GM21423 (cell line): ENCODE measurements at regions not wholly inside any gene's neighbourhood (a gene's known extent, or its start where the extent isn't known, plus 50 kb on each side); places are given as distances from the start of the nearest gene placed in this dataset.
A peak's percentile ranks its signal among the peaks of the same experiment; 100 is the strongest.
"Not testable (repeated sequence)": the region's sequence is repeated elsewhere in the genome, so short reads cannot be mapped to it uniquely, and the experiment has no call there.

Experiments
- ATAC-seq: cut with Tn5 transposase; IDR thresholded peaks from one replicate; pipeline ENCODE4 v1.9.1; 2021; ENCODE audit warnings: mild to moderate bottlenecking, moderate library complexity; ENCODE audit not compliant: unreplicated experiment

DNA sequence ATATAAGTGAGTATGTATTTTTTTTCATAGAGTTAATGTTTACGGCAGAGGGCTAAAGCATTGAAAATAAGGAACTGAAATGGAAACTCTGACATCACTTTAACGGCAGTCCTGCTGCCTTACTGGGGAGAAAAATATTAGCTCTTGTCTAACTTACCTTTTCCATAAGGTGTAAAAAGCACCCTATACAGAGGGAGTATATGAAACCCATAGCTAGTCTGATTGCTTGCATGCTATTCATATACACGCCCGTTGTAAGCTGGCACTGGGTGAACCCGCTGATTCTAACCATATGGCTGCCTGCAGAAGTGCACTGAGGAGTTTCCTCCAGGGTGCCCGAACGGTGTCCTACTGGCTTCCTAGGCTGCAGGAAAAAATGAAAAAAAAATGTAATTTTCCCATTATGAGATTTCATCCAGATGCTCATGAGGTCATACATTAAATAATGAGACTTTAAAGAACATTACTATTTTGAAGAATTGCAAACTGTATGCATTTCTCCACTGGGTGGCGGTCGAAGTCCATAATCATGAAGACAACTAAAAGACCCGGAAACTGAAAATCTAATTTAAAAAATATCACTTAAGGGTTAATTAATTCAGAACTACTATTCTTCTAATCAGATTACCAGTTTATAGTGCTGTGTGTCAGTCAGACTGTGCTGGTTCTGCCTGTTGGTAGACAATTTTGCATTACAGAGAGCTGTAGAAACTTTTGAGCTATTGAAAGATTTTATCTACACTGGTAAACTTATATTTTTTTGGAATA, 144.7 kb downstream of the ALX1 start:
- ATAC-seq = peak; percentile 92

DNA sequence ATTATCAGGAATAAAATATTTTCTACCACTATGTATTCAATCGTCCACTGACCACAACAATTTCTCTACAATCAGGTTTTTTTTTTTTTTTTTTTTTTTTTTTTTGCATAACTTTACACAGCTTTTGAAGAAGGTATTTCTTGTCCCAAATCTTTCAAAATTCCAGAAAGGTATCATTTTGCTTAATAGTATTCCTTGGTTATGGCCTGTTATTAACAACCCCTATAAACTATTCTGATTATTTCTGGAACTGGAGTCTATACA, 145.3 kb downstream of the ALX1 start:
- ATAC-seq = no peak

DNA sequence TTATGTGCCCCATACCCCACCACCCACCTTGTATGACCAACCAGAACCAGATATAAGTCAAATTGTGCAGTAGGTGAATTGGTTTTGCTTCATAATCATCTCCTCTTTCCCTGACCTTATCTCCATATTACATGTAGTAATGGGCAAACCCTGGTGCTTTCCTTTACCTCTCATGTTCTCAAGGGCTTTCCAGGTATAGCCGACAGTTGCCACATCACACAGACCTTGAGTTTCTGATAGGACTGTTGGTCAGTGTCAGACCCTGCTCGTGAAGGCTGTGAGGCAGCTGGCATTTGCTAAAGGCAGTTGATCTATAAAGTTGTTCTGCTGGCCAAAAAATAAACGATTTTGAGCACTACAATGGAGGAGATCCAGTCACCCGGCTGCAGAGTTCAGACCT, 145.9 kb downstream of the ALX1 start:
- ATAC-seq = no peak

DNA sequence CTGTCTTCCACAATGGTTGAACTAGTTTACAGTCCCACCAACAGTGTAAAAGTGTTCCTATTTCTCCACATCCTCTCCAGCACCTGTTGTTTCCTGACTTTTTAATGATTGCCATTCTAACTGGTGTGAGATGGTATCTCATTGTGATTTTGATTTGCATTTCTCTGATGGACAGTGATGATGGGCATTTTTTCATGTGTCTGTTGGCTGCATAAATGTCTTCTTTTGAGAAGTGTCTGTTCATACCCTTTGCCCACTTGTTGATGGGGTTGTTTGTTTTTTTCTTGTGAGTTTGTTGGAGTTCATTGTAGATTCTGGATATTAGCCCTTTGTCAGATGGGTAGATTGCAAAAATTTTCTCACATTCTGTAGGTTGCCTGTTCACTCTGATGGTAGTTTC, 153.1 kb downstream of the ALX1 start:
- ATAC-seq = not testable (repeated sequence)

DNA sequence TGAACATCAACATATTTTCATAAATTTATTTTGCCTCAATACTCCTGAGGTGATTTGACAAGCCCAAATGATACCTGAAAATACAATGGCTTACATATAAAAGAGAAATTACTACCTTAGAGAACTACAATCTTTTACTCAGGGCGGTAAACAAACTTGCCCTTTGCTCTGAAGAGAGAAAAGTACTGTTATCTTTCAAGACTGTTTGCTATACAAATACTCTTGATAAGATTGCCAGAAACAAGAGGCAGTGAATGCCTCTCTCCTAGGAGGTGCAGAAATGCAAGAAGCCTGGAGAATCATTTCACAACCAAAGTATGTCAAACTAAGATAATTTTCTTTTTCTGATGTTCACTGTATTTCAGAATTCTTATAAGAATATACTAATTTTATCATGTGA, 160.3 kb downstream of the ALX1 start:
- no peak for ATAC-seq

DNA sequence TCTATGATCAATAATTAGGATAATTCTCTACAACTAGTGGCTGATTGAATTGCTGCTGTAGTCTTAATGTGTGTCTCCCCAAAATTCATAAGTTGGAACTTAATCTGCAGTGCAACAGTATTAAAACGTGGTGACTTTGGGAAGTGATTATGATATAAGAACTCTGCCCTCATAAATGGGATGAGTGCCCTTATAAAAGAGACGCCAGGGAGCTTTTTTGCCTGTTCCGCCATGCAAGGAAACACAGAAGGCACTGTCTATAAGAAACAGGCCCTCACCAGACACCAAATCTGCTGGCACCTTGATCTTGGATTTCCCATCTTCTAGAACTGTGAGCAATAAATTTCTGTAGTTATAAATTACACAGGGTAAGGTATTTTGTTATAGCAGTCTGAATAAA, 161.0 kb downstream of the ALX1 start:
- no peak for ATAC-seq

DNA sequence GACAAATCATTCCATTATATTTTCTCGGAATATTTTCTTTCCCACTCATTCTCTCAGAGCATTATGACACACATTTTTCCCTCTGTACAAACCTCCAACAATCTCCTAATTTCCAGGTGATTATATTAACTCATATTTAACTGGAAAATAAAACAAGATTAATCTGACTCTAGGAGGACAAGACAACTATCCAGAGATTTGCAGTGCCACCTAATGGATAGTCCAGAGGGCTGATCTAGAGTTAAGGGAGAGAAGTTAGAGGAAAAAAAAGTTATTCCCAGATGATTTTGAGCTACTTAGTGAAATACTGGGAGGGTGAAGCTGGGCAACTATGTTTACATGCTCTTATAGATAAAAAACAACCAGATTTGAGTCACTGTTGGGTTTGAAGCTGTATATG, 161.7 kb downstream of the ALX1 start:
- no peak for ATAC-seq

DNA sequence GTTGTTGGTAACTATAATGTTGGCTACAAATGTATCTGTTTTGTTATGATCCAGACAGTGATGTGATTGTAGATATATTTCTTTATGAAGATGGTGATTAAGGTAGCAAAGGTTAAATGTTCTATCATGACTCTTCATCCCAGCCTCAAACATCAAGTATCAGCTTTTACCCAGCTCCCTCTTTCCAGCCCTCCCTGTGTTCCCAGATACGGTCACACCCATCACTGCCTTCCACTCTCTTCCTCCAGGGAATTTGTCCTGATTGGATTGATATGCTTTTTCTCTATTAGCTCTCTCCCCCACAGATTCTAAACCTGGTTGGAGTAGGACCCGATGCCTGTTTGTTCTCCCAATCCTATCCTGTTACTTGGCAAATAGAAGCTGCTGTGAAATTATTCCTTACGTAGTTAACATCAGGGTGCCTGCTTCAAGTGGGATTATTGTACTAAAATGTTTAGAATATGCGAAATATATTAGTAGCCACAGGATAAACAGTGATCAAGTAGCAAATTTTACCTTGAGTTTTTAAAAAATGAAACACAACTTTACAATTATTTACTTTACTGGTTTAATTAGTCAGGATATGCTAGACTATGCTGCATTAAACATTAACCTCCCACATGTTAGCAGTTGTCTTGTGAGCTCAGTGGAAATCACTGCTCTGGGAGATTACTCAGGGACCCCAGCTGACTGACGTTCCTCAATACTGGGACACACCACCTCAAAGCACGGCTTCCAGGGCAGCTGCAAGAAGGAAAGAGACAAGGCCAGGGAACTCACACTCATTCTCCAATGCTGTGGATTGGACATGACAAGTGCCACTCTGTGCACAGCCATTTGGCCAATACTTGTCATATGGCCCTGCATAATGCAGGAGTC, 165.3 kb downstream of the ALX1 start:
- ATAC-seq = no peak

DNA sequence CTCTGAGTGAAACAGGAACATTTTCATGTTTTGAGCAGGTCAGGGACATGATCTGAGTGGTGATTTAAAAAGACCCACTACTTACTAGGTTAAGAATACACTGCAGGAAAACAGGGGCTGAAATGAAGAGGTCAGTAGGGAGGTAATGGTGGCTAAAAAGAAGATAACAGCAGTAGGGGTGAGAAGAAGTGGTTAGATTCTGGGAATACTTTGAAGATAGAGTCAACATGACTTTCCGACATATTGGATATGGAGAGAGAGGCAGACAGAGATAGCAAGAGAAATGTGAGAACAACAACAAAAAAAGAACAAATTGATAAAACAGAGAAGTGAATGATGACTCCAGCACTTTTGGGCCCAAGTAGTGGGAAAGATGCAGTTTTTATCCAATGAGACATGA, 168.0 kb downstream of the ALX1 start:
- ATAC-seq = no peak

DNA sequence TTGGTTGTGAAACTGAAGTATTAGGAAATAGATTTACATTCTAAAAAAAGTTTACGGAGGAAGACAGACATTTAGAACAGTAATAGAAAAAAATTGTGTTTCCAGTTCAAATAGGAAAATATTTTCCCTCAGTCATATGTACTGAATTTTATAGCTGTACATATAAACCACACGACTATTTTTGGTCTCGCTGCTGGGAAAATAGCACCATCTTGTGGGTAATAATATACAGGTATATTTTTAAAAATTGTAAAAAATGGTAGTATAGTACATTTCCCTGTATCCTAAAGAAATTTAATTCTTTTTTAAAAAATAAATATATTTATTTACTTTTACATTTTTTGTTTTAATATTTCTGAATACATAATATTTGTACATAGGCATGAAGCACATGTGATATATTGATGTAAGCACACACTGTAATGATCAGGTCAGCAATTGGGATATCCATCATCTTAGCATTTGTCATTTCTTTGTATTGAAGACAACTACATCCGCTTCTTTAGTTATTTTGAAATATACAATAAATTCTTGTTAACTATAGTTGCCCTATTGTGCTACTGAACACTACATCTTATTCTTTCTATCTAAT, 168.6 kb downstream of the ALX1 start:
- peak; percentile 57 for ATAC-seq

DNA sequence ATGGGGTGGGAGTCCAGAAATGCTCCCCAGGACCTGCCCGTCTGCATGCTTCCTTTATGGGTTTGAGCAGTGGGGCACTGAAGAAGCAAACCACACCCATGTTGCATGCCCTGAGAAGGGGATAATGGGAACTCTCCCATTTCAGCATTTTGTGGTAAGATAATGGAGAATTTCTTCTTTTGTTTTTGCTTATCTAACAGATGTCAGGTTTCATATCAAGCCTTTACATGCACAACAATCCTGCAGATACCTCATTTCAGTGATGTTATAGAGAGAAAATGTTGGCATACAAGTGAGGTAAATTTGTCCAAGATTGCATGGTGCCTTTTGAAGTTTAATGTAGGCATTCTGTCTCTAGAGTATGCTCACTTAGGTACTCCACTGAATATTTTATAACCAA, 177.0 kb downstream of the ALX1 start:
- ATAC-seq = no peak

DNA sequence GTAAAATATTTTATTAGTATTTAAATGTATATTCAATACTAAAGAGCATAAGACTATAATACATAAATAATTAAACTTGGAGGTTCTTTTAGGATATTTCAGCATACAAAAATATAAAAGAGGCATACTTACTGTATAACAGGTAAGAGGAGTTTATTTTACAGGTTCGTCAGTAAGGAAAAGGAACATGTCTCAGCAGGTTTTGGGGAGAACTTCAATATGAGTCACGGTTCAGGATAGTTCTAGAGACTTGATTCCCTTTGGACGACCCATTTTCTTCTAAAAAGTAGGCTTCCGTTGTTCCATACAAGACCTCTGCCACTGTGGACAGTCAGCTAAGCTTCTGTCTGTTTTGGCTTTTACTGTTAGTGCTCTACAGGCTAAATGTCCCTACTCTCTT, 181.1 kb downstream of the ALX1 start:
- ATAC-seq = no peak

DNA sequence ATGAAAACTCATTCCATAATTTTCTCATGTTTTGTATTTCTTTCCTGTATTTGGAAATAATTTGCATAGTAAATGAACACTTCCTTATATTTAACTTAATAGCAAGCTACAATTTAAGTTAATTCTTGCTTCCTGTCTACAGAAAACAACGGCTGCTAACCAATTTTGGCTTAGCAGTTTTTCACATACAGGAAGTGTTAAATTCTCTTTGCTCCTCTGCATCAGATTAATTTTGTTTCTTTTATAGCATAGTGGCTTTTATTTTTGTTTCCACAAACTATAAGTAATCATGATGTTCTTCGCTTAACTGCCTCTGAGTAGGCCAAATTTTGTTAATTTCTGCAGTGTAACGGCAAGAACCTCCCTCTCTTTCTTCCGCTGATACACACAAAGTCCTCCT, 182.9 kb downstream of the ALX1 start:
- no peak for ATAC-seq

DNA sequence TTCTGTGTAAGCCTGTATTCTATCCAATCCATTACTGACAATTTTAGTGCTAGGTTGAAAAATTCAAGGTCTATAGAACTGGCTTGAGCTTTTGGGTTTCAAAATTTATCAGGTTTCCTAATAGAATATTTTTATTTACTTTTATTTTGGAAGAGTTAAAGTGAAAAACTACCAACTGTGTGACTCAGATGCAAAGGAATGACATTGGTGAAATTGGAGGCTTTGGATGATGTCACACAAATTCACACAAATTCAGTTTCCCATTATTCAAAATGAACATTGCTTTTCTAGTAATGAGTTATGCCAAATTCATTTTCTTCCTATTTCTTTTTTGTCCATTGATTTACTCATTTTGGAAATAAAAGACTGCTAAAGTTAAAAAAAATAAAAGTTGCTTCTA, 186.9 kb downstream of the ALX1 start:
- no peak for ATAC-seq

DNA sequence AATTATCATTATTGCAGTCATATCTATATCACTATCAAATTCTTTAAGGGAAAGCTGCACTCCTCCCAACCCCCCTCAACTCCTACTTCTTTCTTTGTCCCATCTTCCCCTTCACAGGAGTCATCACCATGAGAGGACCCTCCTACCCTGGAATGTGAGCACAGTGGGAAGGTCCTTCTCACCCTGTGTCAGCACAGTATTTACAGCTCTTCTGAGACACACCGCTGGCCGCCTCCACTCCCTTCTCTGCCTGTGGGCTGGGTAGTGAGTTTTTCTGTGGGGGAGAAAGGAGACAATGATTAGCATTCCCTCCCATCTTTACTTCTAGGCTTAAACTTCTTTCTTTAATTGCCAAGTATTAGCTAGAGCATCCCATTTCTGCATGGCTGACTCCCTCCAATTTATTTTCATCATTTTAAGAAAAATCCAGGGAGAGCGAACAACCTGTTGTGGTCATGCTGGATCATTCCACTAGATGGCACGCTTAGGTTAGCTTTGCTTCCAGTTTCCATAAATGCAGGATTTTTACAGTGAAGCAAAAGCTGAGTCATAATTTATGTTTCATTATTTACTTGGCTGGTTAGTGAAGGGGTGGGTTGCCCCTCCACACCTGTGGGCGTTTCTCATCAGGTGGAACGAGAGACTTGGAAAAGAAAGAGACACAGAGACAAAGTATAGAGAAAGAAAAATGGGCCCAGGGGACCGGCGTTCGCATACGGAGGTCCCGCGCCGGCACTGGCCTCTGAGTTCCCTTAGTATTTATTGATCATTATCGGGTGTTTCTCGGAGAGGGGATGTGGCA, 188.5 kb downstream of the ALX1 start:
- peak; percentile 95 for ATAC-seq

DNA sequence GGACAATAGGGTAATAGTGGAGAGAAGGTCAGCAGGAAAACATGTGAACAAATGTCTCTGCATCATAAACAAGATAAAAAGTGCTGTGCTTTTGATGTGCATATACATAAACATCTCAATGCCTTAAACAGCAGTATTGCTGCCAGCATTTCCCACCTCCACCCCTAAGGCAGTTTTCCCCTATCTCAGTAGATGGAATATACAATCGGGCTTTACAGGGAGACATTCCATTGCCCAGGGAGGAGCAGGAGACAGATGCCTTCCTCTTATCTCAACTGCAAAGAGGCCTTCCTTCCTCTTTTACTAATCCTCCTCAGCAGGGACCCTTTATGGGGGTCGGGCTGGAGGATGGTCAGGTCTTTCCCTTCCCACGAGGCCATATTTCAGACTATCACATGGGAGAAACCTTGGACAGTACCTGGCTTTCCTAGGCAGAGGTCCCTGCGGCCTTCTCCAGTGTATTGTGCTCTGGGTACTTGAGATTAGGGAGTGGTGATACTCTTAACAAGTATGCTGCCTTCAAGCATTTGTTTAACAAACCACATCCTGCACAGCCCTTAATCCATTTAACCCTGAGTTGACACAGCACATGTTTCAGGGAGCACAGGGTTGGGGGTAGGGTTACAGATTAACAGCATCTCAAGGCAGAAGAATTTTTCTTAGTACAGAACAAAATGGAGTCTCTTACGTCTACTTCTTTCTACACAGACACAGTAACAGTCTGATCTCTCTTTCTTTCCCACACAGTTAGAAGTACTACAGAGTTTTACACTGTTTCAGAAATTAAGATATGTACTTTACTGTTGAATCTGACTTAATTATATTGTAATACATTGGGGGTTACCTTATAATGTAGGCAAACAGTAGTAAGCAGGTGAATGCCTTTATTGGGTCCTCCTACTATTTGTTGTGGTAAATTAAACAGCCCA, 189.4 kb downstream of the ALX1 start:
- ATAC-seq = not testable (repeated sequence)

DNA sequence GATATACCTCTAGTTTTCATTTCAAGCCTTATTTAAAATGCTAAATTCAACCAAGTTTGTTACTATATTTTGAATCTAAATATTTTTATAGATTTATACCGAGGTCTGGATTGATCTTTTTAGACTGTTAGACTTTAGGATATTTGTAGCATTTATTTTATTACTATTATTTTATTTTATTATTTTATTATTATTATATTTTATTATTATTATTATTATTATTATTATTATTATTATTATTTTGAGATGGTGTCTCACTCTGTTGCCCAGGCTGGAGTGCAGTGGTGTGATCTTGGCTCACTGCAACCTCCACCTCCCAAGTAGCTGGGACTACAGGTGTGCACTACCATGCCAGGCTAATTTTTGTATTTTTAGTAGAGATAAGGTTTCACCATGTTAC, 195.3 kb downstream of the ALX1 start:
- not testable (repeated sequence) for ATAC-seq

DNA sequence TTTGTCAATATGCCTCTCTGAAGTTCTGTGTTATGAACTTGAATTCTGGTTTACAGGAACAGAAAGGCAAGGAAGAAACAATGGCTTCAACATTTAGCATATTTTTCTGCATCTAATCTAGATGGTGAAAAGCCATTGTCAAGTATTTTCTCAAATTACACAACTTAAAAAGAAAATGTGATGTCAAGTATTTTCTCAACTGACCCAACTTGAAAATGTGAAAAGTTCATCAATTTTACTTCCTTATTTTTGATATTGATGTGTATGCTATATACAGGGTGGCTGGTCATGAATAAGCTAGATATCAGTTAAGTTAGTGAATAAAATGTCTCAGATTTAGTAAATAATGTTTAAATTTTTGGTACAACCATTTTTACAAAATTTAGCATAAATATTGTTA, 196.7 kb downstream of the ALX1 start:
- ATAC-seq = no peak

DNA sequence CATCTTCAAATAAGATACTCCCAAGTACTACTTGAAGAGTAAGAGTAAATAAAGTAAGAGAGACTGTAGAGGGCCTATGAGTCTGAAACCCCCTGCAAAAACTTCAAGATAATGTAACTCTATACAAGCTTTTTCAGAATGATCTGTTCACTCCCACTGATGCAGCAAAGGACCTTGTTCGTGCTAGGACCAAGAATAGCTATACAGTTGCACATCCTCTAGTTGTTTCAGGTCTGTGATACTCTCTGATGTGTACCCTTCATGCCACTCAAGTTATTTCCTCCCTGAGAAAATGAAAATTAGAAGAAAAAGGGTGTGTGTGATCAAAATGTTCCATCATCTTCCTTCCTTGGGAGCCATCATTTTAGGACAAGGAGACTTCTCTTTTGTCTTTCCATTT, 204.4 kb downstream of the ALX1 start:
- ATAC-seq = no peak

DNA sequence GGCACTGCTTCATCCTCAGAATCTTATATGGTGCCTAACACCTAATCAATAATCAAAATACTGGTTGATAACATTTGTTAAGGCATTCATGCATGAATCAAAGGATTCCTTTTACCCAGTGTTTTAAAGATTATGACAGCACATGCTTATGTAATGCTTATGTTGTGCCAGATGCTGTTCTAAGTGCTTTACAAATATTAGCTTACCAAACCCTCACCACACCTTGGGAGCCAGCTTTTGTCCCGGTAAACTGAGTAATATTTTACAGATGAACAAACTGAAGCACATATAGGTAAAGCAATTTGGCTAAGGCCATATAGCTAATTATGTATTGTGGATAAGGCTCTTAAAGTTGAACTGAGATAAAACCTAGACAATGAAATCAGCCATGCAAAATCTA, 209.2 kb downstream of the ALX1 start:
- no peak for ATAC-seq
